ENCODE measurements at regions not wholly inside any gene's neighbourhood (a gene's known extent, or its start where the extent isn't known, plus 50 kb on each side); places are given as distances from the start of the nearest gene placed in this dataset.

DNA sequence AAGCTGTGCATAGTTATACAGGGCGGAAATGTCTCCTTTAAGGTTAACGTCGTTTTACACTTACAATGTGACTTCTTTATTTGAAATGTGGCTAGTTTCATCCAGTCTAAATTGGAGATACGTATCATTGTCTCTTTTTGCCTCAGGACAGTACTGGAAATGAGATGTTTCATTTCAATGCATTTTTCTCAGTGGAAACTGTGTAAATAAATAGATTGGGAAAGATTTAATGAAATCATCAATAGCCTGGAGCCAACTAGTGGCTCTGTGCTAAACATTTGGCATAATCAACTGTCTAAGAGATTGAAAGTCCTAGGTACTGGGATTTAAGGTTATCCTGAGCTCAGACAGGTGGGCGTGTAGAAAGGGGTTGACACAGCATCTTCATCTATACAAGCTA is 691.5 kb upstream of the CCDC54 start:
- Histone ChIP-seq H3K79me2 (ENCODE audit: insufficient read depth, low read length) (no peaks in the 10 kb centered on the region), H3F3A (ENCODE audit: low read depth) (no peaks in the 10 kb centered on the region), H4K20me1 (ENCODE audit: insufficient read depth, low read length, poor library complexity, severe bottlenecking) (no peaks in the 10 kb centered on the region), H3K9ac (ENCODE audit: low read depth, low read length, poor library complexity, severe bottlenecking) (no peak overlapping the region), H3K9me2 (replicated peaks; ENCODE audit: low read depth, low read length) (no peaks in the 10 kb centered on the region), H3K4me1 (ENCODE audit: insufficient read depth, low read length, poor library complexity, severe bottlenecking) (no peaks in the 10 kb centered on the region), H3K4me3 (ENCODE audit: low read length, poor library complexity, severe bottlenecking) (no peak overlapping the region), H3K36me3 (ENCODE audit: insufficient read depth, low read length) (no peaks in the 10 kb centered on the region), H3K27me3 (ENCODE audit: insufficient read depth, low read length, poor library complexity, severe bottlenecking) (no peaks in the 10 kb centered on the region), H3K9me3 (ENCODE audit: insufficient read depth, low read depth, low read length) (no peaks in the 10 kb centered on the region), H3K4me2 (ENCODE audit: low read depth, low read length, poor library complexity, severe bottlenecking) (no peak overlapping the region), H2AFZ (ENCODE audit: low read length) (no peak overlapping the region)
- TF ChIP-seq EZH2phosphoT487 (IDR thresholded peaks at IDR 0.05; ENCODE audit: borderline replicate concordance) = no peak
- TF ChIP-seq, protein P1, sequence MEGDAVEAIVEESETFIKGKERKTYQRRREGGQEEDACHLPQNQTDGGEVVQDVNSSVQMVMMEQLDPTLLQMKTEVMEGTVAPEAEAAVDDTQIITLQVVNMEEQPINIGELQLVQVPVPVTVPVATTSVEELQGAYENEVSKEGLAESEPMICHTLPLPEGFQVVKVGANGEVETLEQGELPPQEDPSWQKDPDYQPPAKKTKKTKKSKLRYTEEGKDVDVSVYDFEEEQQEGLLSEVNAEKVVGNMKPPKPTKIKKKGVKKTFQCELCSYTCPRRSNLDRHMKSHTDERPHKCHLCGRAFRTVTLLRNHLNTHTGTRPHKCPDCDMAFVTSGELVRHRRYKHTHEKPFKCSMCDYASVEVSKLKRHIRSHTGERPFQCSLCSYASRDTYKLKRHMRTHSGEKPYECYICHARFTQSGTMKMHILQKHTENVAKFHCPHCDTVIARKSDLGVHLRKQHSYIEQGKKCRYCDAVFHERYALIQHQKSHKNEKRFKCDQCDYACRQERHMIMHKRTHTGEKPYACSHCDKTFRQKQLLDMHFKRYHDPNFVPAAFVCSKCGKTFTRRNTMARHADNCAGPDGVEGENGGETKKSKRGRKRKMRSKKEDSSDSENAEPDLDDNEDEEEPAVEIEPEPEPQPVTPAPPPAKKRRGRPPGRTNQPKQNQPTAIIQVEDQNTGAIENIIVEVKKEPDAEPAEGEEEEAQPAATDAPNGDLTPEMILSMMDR (conservative IDR thresholded peaks at IDR 0.05; ENCODE audit: low read length) = no peak

DNA sequence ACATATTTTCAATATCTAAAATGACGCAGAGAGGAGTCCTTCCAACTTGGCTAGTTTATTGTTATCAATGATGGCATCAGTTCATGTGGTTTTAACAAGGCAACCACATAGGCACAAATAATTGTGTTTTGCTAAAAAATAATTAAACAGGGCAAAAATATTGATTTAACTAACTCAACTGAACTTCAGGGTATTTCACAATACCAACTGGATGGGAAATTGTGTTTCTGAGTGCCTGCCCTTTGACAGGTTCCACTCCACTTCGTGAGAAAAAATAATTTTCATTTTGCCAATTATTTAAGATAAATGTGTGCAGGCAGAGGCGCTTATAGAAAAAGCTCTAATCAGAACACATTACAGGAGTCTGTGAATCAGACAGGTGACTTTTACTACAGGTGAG is 689.3 kb upstream of the CCDC54 start:
- H3K9me2 ChIP-seq (replicated peaks; ENCODE audit: low read depth, low read length) = no peaks in the 10 kb centered on the region
- no peaks in the 10 kb centered on the region for H3K27me3 ChIP-seq (ENCODE audit: insufficient read depth, low read length, poor library complexity, severe bottlenecking)
- no peaks in the 10 kb centered on the region for H3K79me2 ChIP-seq (ENCODE audit: insufficient read depth, low read length)
- H3K4me1 ChIP-seq (ENCODE audit: insufficient read depth, low read length, poor library complexity, severe bottlenecking) = peaks cover 11% of the 10 kb centered on the region
- no peak overlapping the region for H2AFZ ChIP-seq (ENCODE audit: low read length)
- H3F3A ChIP-seq (ENCODE audit: low read depth) = no peaks in the 10 kb centered on the region
- no peak overlapping the region for H3K4me2 ChIP-seq (ENCODE audit: low read depth, low read length, poor library complexity, severe bottlenecking)
- H4K20me1 ChIP-seq (ENCODE audit: insufficient read depth, low read length, poor library complexity, severe bottlenecking) = no peaks in the 10 kb centered on the region
- no peaks in the 10 kb centered on the region for H3K9me3 ChIP-seq (ENCODE audit: insufficient read depth, low read depth, low read length)
- TF ChIP-seq EZH2phosphoT487 (IDR thresholded peaks at IDR 0.05; ENCODE audit: borderline replicate concordance) = no peak
- TF ChIP-seq, protein P1 (conservative IDR thresholded peaks at IDR 0.05; ENCODE audit: low read length) = no peak
- H3K36me3 ChIP-seq (ENCODE audit: insufficient read depth, low read length) = no peaks in the 10 kb centered on the region
- no peak overlapping the region for H3K4me3 ChIP-seq (ENCODE audit: low read length, poor library complexity, severe bottlenecking)
- H3K9ac ChIP-seq (ENCODE audit: low read depth, low read length, poor library complexity, severe bottlenecking) = no peak overlapping the region

DNA sequence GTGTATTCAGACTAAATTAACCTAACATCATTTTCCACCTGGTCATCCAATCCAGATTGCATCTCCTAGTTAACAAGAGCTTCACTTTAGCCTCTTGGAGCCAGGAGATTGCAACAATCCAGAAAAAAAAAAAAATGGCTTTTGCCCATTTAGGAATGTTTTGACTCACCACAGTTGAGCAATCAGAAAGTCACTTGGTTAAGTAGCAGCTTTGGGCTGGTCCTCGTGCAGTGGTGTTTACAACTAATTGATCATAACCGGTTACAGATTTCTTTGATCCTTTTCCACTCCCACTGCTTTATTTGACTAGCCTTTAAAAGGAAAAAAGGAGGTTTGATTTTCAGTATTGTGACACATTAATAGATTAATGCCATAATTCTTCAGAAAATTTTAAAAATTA is 688.8 kb upstream of the CCDC54 start:
- H3K9me2 ChIP-seq (replicated peaks; ENCODE audit: low read depth, low read length) = no peaks in the 10 kb centered on the region
- no peak overlapping the region for H3K4me2 ChIP-seq (ENCODE audit: low read depth, low read length, poor library complexity, severe bottlenecking)
- H3K9me3 ChIP-seq (ENCODE audit: insufficient read depth, low read depth, low read length) = no peaks in the 10 kb centered on the region
- H3F3A ChIP-seq (ENCODE audit: low read depth) = no peaks in the 10 kb centered on the region
- H3K4me1 ChIP-seq (ENCODE audit: insufficient read depth, low read length, poor library complexity, severe bottlenecking) = peaks cover 13% of the 10 kb centered on the region
- no peak for TF ChIP-seq EZH2phosphoT487 (IDR thresholded peaks at IDR 0.05; ENCODE audit: borderline replicate concordance)
- no peaks in the 10 kb centered on the region for H3K36me3 ChIP-seq (ENCODE audit: insufficient read depth, low read length)
- no peak overlapping the region for H3K4me3 ChIP-seq (ENCODE audit: low read length, poor library complexity, severe bottlenecking)
- no peak overlapping the region for H2AFZ ChIP-seq (ENCODE audit: low read length)
- H3K9ac ChIP-seq (ENCODE audit: low read depth, low read length, poor library complexity, severe bottlenecking) = no peak overlapping the region
- H3K27me3 ChIP-seq (ENCODE audit: insufficient read depth, low read length, poor library complexity, severe bottlenecking) = no peaks in the 10 kb centered on the region
- no peaks in the 10 kb centered on the region for H4K20me1 ChIP-seq (ENCODE audit: insufficient read depth, low read length, poor library complexity, severe bottlenecking)
- H3K79me2 ChIP-seq (ENCODE audit: insufficient read depth, low read length) = no peaks in the 10 kb centered on the region

DNA sequence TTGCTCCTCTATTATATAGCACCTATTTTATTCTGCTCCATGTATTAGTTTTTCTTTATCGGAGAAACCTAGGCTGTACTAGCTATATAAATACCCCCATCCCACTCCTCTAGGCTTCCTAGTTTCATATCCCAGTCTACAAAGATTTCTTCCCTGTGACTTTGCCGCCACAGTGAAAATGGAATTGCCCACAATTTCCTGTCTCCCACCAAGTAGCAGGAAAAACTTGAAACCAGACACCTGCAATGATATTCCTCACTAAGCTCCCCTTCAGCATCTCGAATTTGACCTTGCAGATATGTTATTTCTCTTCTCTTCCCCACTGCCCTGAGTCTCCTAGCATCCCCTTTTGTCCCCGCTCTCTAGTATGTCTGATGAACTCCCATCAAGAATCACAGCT is 685.8 kb upstream of the CCDC54 start:
- Histone ChIP-seq H3K36me3 (ENCODE audit: insufficient read depth, low read length) (no peaks in the 10 kb centered on the region), H3K4me3 (ENCODE audit: low read length, poor library complexity, severe bottlenecking) (no peak overlapping the region), H3K4me2 (ENCODE audit: low read depth, low read length, poor library complexity, severe bottlenecking) (no peak overlapping the region), H3K9me2 (replicated peaks; ENCODE audit: low read depth, low read length) (no peaks in the 10 kb centered on the region), H4K20me1 (ENCODE audit: insufficient read depth, low read length, poor library complexity, severe bottlenecking) (no peaks in the 10 kb centered on the region), H3K79me2 (ENCODE audit: insufficient read depth, low read length) (no peaks in the 10 kb centered on the region), H3K27me3 (ENCODE audit: insufficient read depth, low read length, poor library complexity, severe bottlenecking) (no peaks in the 10 kb centered on the region), H3F3A (ENCODE audit: low read depth) (no peaks in the 10 kb centered on the region), H3K9ac (ENCODE audit: low read depth, low read length, poor library complexity, severe bottlenecking) (no peak overlapping the region), H2AFZ (ENCODE audit: low read length) (no peak overlapping the region), H3K4me1 (ENCODE audit: insufficient read depth, low read length, poor library complexity, severe bottlenecking) (peaks cover 21% of the 10 kb centered on the region), H3K9me3 (ENCODE audit: insufficient read depth, low read depth, low read length) (no peaks in the 10 kb centered on the region)
- no peak for TF ChIP-seq EZH2phosphoT487 (IDR thresholded peaks at IDR 0.05; ENCODE audit: borderline replicate concordance)
- TF ChIP-seq, protein P1 (conservative IDR thresholded peaks at IDR 0.05; ENCODE audit: low read length) = no peak
